CD4-positive, CD25-positive, alpha-beta regulatory T cell (primary cell): ENCODE measurements at regions not wholly inside any gene's neighbourhood (a gene's known extent, or its start where the extent isn't known, plus 50 kb on each side); places are given as distances from the start of the nearest gene placed in this dataset.

Experiments used
- ATAC-seq, 2 donors: fragments of 150-1000 bp; cut with Tn5 transposase; one replicate each; pipeline ENCODE4 v1.10.0; 2021; ENCODE audit warnings: low read depth in 2 of 2, moderate number of reproducible peaks in 2 of 2, moderate library complexity in 1 of 2
- DNase-seq, 3 donors: peaks; one replicate each; pipeline versions ENCODE4 v3.0.0 to v3.0.0-alpha.2; 2012 to 2022; ENCODE audit warnings: mixed read lengths in 1 of 3
- H3K27ac ChIP-seq: one replicate; pipeline ENCODE4 v1.7.0; 2013; ENCODE audit warnings: mild to moderate bottlenecking, low read length; ENCODE audit not compliant: insufficient read depth, poor library complexity, severe bottlenecking
- H3K27me3 ChIP-seq: one replicate; pipeline ENCODE4 v1.7.0; 2013; ENCODE audit warnings: low read length; ENCODE audit not compliant: control insufficient read depth, insufficient read depth
- H3K36me3 ChIP-seq: one replicate; pipeline ENCODE4 v1.7.0; 2013; ENCODE audit warnings: mild to moderate bottlenecking, low read length, moderate library complexity; ENCODE audit not compliant: control insufficient read depth, insufficient read depth
- H3K4me1 ChIP-seq: 2 replicates; pipeline ENCODE4 v1.7.0; 2013; ENCODE audit warnings: mild to moderate bottlenecking, low read length; ENCODE audit not compliant: insufficient read depth, control insufficient read depth, poor library complexity, severe bottlenecking
- H3K4me3 ChIP-seq: one replicate; pipeline ENCODE4 v1.7.0; 2013; ENCODE audit warnings: low read depth, mild to moderate bottlenecking, low read length, moderate library complexity
- H3K9me3 ChIP-seq, 2 experiments: 1 replicate in 1 of 2; 2 replicates in 1 of 2; pipeline ENCODE4 v1.7.0; 2013; ENCODE audit warnings: low read length in 2 of 2, mild to moderate bottlenecking in 1 of 2, moderate library complexity in 1 of 2; ENCODE audit not compliant: control insufficient read depth in 2 of 2
- H3K27ac Mint-ChIP-seq, 3 donors: one replicate each; pipeline ENCODE4 v1.8.0; 2020 to 2022; ENCODE audit warnings: mild to moderate bottlenecking in 3 of 3, mixed read lengths in 3 of 3, moderate library complexity in 2 of 3
- H3K27me3 Mint-ChIP-seq: one replicate; pipeline ENCODE4 v1.8.0; 2022; ENCODE audit warnings: mild to moderate bottlenecking, mixed read lengths
- H3K36me3 Mint-ChIP-seq: one replicate; pipeline ENCODE4 v1.8.0; 2020; ENCODE audit warnings: mixed read lengths
- H3K4me1 Mint-ChIP-seq, 4 donors: one replicate each; pipeline ENCODE4 v1.8.0; 2020 to 2022; ENCODE audit warnings: mixed read lengths in 4 of 4, mild to moderate bottlenecking in 1 of 4
- H3K4me3 Mint-ChIP-seq, 4 donors: one replicate each; pipeline ENCODE4 v1.8.0; 2020 to 2022; ENCODE audit warnings: mild to moderate bottlenecking in 4 of 4, mixed read lengths in 4 of 4, moderate library complexity in 3 of 4
- H3K9me3 Mint-ChIP-seq, 7 donors: one replicate each; pipeline ENCODE4 v1.8.0; 2020 to 2022; ENCODE audit warnings: mixed read lengths in 7 of 7, mild to moderate bottlenecking in 3 of 7, moderate library complexity in 2 of 7

DNA sequence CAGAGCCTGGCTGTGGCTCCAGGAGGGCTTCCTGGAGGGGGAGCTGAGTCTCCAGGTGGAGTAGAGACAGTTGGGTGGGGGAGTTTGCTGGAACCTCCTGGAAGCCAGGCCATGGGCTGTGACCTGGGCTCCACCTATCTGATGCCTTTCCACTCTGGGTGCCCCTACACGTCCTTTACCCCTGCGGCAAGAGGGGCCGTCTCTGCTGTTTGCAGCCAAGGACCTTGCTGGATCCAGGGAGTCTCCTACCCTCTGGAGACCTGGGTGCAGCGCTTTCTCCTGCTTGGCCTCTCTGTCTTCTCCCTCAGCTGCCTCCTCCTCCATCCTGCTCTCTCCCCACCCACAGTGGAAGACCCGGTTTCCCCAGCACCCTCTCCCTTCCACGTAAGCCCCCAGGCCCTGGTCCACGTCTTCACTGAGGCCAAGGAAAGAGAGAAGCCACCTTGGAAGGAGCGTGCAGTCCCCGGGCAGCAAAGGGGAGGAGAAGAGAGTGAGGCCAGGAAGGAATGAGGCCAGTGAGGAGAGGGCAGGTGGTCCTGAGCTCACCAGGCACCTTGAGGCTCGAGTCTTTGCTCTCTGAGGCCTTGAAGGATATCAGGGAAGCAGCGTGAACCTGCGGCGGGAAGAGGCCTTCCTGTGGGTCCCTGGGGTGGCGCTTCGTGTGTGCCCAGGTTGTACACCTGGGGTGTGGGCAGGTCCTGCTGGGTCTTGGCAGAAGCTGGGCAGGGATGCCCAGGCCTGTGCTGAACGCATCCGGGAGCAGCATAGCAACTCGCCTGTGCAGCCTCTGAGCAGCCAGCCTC is 294.3 kb upstream of the RTL1 start:
- Mint-ChIP-seq H3K4me1 (no peaks in the 10 kb centered on the region), H3K27ac (no peak overlapping the region), H3K4me3 (no peak overlapping the region), H3K36me3 (no peaks in the 10 kb centered on the region), H3K27me3 (peaks cover 4% of the 10 kb centered on the region), H3K9me3 (peaks cover 0 to 2% (median 0%) of the 10 kb centered on the region in 7 donors)
- Histone ChIP-seq H3K27me3 (no peaks in the 10 kb centered on the region), H3K9me3 (no peaks in the 10 kb centered on the region), H3K4me1 (no peaks in the 10 kb centered on the region), H3K4me3 (no peak overlapping the region), H3K36me3 (no peaks in the 10 kb centered on the region), H3K27ac (no peak overlapping the region)
- no peak for DNase-seq
- ATAC-seq: no peak

DNA sequence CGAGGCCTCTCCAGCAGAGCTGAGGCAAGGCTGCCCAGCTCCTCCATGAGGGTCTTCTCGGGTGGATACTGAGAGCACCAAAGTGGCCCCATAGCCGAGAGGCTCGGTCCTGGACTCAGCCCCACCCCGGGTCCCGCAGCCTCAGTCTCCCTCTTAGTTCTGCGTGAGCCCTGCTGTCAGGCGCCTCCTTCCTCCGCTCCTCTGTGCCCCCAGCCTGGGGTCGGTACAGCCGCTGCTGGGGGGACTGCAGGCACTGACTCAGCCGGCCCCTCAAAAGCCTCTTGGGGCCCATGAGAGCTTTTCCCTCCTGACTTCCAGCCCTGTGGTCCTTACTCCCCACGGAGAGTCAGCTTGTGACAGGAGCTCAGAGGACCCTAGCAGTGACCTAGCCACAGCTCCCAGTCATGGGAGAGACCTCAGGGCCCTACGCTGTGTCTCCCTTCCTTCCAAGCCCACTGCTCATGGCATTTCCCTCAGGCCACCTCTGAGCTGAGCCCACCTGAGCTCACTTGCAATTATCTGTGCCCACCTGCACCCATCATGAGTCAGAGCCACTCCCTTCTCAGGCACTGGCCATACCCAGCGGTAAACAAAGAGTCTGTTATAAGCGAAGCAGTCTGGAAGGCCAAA is 295.0 kb upstream of the RTL1 start:
- ATAC-seq (no peak), DNase-seq (no peak)
- Histone ChIP-seq H3K4me3 (no peak overlapping the region), H3K9me3 (no peaks in the 10 kb centered on the region), H3K36me3 (no peaks in the 10 kb centered on the region), H3K27ac (no peak overlapping the region), H3K4me1 (no peaks in the 10 kb centered on the region), H3K27me3 (no peaks in the 10 kb centered on the region)
- Mint-ChIP-seq H3K4me1 (no peaks in the 10 kb centered on the region), H3K27ac (no peak overlapping the region), H3K9me3 (peaks cover 0 to 6% (median 3%) of the 10 kb centered on the region in 7 donors), H3K27me3 (peaks cover 4% of the 10 kb centered on the region), H3K4me3 (no peak overlapping the region), H3K36me3 (no peaks in the 10 kb centered on the region)

DNA sequence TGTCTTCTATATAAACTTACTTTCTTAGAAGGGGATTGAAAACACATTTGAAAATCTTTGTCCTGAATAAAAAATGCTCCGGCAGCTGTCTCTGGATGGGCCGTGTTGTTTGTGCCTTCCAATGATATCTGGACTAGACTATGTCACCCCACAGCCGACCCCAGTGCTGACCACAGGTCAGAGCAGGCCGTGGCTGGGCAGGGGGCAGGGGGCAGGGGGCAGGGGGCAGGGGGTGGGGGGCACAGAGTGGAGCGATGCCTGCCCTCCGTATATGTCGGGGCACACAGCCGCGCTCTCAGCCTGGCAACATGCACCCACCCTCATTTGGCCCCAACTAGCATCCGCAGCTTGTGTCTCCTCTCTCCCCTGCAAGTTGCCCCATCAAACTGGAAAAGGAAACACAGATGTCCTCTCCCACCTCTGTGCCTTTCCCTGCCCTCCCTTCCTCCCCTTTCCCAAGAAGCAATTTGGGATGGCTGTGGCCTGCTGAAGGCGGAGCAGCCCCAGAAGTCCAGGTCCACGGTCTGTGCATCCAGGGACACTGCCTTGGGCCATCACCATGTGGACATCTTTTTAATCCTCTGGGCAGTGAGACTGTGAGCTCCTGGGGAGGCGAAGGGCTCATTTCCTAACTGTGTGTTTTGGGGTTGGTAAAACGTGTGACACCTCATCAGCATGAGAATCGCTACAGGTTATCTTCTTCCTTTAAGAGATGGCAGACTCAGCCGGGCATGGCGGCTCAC is 295.7 kb upstream of the RTL1 start:
- Mint-ChIP-seq H3K4me3 (no peak overlapping the region), H3K4me1 (no peaks in the 10 kb centered on the region), H3K27ac (no peak overlapping the region), H3K27me3 (no peaks in the 10 kb centered on the region), H3K9me3 (peaks cover 1 to 9% (median 5%) of the 10 kb centered on the region in 7 donors), H3K36me3 (no peaks in the 10 kb centered on the region)
- no peak for ATAC-seq
- Histone ChIP-seq H3K27me3 (no peaks in the 10 kb centered on the region), H3K4me1 (no peaks in the 10 kb centered on the region), H3K4me3 (no peak overlapping the region), H3K27ac (no peak overlapping the region), H3K36me3 (no peaks in the 10 kb centered on the region), H3K9me3 (no peaks in the 10 kb centered on the region)
- no peak for DNase-seq

DNA sequence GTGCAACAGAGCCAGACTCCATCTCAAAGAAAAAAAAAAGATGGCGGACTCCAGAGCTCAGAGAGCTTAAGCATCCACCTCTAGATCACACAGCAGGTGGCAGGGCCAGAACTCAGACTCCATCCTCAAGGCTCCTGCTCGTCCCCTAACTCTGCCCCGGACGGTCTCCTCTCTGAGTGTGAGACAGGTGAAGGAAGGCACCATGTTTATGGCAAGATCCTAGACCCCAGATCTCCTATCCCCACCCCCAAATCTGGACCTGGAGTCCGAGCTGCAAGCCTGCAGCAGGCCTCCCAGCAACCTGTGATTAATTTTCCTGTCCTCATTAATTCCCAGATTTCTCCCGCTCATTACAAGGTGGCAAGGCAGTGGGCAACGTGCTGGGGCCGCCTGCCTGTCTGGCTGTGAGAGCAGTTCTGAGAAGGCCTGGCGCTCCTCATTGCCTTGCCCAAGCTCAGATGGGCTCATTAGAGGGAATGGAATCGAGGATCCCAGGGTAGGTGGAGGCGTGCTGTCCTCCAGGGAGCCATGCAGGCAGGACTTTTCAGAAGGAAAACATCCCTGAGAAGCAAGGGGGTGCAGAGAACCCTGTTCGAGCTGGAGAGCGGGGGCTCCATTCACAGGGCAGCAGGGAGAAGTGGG is 296.6 kb upstream of the RTL1 start:
- H3K4me1 Mint-ChIP-seq: no peaks in the 10 kb centered on the region
- no peak overlapping the region for H3K27ac Mint-ChIP-seq
- no peaks in the 10 kb centered on the region for H3K36me3 Mint-ChIP-seq
- H3K9me3 Mint-ChIP-seq: peaks cover 1 to 12% (median 8%) of the 10 kb centered on the region in 7 donors
- no peak overlapping the region for H3K27ac ChIP-seq
- no peaks in the 10 kb centered on the region for H3K4me1 ChIP-seq
- no peak overlapping the region for H3K4me3 ChIP-seq
- no peaks in the 10 kb centered on the region for H3K27me3 Mint-ChIP-seq
- H3K36me3 ChIP-seq: no peaks in the 10 kb centered on the region
- ATAC-seq: no peak
- no peak for DNase-seq
- no peaks in the 10 kb centered on the region for H3K9me3 ChIP-seq
- no peaks in the 10 kb centered on the region for H3K27me3 ChIP-seq
- H3K4me3 Mint-ChIP-seq: no peak overlapping the region

DNA sequence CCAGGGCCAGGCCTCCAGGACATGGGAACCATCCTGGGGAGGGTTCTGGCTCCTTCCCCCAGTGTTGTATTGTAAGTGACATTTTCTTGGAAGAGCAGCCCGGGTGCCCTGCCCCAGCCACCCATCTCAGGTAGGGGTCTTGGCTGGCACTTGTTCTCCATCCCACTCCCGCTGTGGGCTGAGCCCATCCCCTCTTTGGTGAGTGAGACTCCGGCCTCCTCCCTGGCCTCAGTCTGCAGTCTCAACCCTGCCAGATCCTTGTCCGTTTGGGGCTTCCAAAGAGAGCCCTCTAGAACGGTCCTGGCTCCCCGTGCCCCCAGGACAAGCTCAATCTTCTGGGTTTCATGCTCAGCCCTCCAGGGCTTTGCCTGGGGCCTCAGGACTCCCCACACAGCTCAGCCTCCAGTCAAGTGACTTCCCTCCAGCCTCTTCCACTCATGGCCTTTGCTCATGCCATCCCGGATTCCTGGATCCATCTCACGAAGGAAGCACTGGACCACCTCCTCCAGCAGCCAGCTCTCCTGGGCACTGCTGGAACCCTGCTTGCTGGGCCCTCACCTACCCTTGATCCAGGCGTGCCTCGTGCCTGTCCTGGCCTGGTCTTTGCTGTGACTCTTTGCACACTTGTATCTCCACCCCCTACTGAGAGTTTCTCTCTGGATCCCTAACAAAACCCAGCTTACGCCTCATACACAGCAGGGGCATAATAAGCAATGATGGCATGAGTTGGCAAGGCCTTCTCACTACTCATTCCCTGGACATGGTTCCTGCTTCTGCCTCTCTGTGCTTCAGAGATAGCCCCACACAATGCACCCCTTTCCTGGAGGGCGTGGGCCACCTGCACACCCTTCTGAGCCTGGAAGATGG is 297.4 kb upstream of the RTL1 start:
- Mint-ChIP-seq H3K27ac (no peak overlapping the region), H3K27me3 (no peaks in the 10 kb centered on the region), H3K4me3 (no peak overlapping the region), H3K4me1 (no peaks in the 10 kb centered on the region), H3K9me3 (peaks cover 4 to 17% (median 7%) of the 10 kb centered on the region in 7 donors), H3K36me3 (no peaks in the 10 kb centered on the region)
- no peak overlapping the region for H3K27ac ChIP-seq
- H3K27me3 ChIP-seq: no peaks in the 10 kb centered on the region
- no peaks in the 10 kb centered on the region for H3K36me3 ChIP-seq
- no peaks in the 10 kb centered on the region for H3K4me1 ChIP-seq
- H3K9me3 ChIP-seq: no peaks in the 10 kb centered on the region
- no peak for ATAC-seq
- no peak overlapping the region for H3K4me3 ChIP-seq
- no peak for DNase-seq

DNA sequence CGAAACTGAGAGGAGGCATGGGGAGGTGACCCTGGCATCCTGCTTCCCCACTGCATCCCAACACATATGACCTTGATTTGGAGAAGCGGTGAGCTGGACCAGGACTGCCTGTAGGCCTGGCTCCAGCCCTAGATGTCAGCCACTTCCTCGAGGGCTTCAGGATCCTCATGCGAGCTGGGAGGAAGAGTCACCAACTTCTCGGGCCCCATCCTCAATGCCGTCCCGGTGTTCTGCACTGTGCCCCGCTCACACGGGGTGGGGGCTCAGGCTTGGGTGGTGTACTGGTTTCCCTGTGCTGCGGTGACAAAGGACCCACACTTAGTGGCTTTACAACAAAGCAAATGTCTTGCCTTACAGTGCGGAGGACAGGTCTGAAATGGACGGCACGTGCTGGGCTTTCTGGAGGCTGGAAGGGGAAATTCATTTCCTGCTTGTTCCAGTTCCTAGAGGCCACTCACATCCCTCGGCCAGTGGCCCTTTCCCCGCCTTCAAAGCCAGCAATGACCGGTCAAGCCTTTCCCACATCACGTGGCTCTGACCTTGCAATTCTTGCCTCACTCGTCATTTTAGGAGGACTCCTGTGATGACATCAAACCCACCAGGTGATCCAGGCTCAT is 298.1 kb upstream of the RTL1 start:
- DNase-seq: no peak
- Histone ChIP-seq H3K36me3 (no peaks in the 10 kb centered on the region), H3K4me3 (no peak overlapping the region), H3K9me3 (no peaks in the 10 kb centered on the region), H3K27ac (no peak overlapping the region), H3K27me3 (no peaks in the 10 kb centered on the region), H3K4me1 (no peaks in the 10 kb centered on the region)
- peaks cover 4 to 24% (median 7%) of the 10 kb centered on the region in 7 donors for H3K9me3 Mint-ChIP-seq
- H3K4me3 Mint-ChIP-seq: no peak overlapping the region
- H3K27me3 Mint-ChIP-seq: no peaks in the 10 kb centered on the region
- H3K4me1 Mint-ChIP-seq: no peaks in the 10 kb centered on the region
- H3K27ac Mint-ChIP-seq: no peak overlapping the region
- no peaks in the 10 kb centered on the region for H3K36me3 Mint-ChIP-seq
- ATAC-seq: no peak
